ENCODE measurements at regions not wholly inside any gene's neighbourhood (a gene's known extent, or its start where the extent isn't known, plus 50 kb on each side); places are given as distances from the start of the nearest gene placed in this dataset.
A peak's percentile ranks its signal among the peaks of the same experiment; 100 is the strongest.

DNA sequence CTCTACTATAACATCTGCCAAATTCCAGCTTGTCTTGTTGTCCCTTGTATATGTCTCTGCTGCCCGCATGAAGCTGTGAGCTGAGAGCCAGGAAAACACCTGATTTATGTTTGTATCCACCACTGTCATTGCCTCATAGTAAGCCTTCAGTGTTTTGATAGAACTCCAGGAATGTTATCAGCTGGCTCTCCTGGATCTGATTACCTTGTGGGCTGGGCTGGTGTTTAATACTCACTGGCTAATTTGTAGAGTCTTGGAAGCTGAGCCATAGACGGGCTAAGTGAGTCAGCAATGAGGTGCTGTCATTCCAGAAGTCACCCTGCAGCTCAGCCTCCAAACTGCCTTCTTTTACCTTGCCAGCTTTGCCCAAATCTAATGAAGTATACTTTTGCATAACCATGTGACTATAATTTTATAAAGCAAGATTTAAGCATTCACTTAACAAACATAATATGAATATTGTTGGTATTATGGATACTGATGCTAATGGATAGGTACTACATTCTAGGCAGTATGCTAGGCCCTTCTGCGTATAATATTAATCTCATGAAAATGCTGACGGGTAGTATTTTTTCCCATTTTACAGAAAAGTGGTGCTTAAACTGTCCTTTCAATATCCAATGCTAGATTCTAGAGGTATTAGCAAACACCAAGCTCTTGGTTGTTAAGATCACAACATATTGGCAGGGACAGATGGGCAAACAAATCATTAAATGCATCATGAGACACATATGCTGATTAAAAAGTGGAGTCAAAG is 62.7 kb upstream of the GATA6 start:
- TF ChIP-seq, protein P1, sequence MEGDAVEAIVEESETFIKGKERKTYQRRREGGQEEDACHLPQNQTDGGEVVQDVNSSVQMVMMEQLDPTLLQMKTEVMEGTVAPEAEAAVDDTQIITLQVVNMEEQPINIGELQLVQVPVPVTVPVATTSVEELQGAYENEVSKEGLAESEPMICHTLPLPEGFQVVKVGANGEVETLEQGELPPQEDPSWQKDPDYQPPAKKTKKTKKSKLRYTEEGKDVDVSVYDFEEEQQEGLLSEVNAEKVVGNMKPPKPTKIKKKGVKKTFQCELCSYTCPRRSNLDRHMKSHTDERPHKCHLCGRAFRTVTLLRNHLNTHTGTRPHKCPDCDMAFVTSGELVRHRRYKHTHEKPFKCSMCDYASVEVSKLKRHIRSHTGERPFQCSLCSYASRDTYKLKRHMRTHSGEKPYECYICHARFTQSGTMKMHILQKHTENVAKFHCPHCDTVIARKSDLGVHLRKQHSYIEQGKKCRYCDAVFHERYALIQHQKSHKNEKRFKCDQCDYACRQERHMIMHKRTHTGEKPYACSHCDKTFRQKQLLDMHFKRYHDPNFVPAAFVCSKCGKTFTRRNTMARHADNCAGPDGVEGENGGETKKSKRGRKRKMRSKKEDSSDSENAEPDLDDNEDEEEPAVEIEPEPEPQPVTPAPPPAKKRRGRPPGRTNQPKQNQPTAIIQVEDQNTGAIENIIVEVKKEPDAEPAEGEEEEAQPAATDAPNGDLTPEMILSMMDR (IDR thresholded peaks at IDR 0.05): no peak
- ATAC-seq (ENCODE audit: low FRiP score) (peak; percentile 78), DNase-seq (ENCODE audit: low spot score) (no peak)

DNA sequence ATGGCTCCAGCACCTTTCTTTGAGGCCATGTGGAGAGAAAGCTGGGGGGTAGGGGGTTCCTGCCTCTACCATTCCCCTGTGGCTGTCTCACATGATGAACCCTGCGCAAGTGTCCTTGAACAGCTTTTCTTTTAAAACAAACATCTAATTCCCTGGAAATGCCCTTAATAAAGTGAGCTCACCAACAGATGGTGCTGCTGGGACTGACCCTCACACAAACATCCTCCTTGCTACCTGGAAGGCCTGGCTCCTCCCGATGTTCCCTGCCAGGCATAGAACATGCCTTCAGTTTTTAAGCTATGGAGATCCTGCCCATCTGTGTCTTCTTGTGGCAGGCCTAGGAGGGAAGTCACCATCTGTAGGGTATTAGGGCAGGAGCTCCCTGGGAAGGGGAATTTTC is 60.7 kb upstream of the GATA6 start:
- DNase-seq (ENCODE audit: low spot score) (no peak), ATAC-seq (ENCODE audit: low FRiP score) (no peak)

DNA sequence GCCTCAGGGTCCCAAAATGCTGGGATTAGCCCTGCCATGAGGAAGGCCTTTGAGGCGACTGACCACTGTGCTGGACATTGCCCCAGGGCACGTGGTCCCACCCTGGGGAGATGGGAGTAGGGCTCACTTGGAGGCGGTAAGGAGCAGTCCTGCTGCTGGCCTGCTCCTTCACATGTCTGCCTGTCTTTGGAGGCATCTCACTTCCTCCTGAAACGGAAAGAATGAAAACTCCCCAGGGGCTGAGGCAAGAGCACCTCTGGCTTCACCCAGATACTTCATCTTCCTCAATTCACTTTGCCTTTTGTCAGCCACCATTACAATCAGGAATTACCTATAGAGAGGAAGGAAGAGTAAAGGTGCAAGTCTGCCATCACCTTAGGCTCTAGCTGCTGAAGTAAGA is 59.9 kb upstream of the GATA6 start:
- TF ChIP-seq, protein P1 (IDR thresholded peaks at IDR 0.05): no peak
- ATAC-seq (ENCODE audit: low FRiP score) (no peak), DNase-seq (ENCODE audit: low spot score) (no peak)

More for the DNA sequence above, 60.7 kb upstream of the GATA6 start:
- TF ChIP-seq, protein P1 (IDR thresholded peaks at IDR 0.05): no peak

DNA sequence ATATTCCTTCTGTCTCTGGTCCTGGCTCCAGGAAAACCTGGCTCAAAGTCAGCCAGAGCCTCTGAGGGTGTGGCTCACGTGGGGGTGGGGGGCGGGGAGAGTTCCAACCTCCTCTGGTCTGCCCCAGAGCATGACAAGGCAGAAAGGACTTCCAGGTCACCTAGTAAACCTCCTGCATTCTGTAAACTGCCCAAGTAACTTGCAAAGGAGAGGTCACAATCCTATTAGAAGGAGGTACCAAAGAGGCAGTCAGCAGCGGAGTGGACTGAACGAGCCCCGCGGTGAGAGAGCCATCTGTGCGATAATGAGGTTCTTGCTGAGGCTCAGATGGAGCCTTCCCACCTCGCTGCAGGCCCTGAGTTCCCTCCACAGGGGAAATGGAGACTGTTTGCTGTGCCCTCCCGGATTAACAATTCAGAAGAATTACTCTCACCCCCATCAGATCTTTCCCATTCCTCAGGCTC is 58.9 kb upstream of the GATA6 start:
- DNase-seq (ENCODE audit: low spot score) (no peak), ATAC-seq (ENCODE audit: low FRiP score) (no peak)
- TF ChIP-seq, protein P1 (IDR thresholded peaks at IDR 0.05): no peak

DNA sequence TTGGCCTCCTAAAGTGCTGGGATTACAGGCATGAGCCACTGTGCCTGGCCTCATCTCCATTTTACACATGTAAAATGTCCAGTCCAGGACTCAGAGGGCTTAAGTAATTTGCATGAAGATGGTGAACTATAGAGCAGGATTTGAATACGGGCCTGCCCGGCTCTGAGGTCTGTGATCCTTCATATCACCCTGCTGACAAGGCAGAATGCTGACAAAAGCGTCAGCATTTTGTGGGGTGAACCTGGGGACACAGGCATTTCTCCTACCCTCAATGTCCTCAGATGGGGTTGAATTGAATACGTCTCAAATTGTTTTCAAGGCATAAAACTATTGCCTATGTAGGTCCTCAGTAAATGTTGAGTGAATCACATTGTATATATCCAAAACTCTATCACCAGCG is 57.2 kb upstream of the GATA6 start:
- no peak for ATAC-seq (ENCODE audit: low FRiP score)
- TF ChIP-seq, protein P1 (IDR thresholded peaks at IDR 0.05): no peak

DNA sequence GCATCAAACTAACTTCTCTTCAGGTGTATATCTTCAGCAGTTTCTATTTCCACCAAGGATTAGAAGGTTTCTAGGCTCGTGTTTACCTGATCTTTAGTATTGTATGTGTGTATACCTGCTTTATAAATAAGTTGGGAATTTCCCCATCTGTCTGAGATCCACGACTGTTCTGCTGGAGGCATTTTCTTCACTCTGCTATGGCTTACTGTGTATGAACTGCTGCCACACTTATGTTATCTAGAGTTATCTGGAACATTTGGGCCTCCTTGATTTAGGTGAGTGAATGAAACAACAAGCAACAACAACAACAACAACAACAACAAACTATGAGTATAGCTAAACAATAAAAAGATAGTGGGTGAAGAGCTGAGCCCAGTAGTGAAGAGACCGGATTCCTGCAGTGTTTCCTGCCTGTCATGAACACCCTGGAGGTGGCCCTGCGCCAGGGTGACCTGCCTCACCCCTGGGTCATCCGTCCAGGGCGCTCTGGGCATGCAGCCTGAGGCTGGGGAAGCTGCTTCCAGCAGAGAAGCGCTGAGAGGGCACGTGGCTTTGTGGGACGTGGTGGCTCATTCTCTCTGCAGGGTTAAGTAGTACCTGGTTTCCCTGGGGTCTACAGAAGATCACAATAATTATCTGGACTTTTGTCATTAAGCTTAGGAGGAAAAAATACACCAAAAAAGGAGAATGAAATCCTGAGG is 56.1 kb upstream of the GATA6 start:
- ATAC-seq (ENCODE audit: low FRiP score) (no peak), DNase-seq (ENCODE audit: low spot score) (no peak)
- TF ChIP-seq, protein P1 (IDR thresholded peaks at IDR 0.05): no peak

More for the DNA sequence above, 57.2 kb upstream of the GATA6 start:
- no peak for DNase-seq (ENCODE audit: low spot score)
